Islet of Langerhans (tissue), 1 donor: ENCODE measurements at regions not wholly inside any gene's neighbourhood (a gene's known extent, or its start where the extent isn't known, plus 50 kb on each side); places are given as distances from the start of the nearest gene placed in this dataset.

ENCODE experiments used
- FAIRE-seq: peaks from one replicate; lab custom pipeline; 2011; peaks lifted over from hg19 to GRCh38; lab: Jason Lieb, UNC

DNA sequence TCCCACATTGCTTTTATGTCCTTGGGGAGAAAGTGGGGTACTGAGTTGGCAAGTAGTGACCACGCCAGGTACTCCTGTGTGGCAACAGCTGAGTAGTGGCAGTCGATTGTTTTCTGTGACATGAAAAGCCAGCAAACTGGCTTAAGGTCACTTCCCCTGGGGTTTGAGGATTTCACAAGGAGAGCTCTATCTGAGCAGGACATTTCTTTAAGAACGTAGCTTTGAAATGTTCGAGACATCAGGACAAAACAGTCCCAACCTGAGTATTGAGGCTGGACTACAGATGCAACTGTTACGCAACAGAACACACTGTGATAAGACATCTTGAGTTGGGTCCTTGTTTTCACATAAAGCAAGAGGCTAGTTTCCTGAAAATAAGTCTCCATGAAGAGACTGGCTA, 146.7 kb upstream of the KLF14 start:
- FAIRE-seq: no peak

- FAIRE-seq: no peak
These were observed 147.2 kb upstream of the KLF14 start for GRCh38 chr7:130881091-130881798.

GRCh38 chr7:130881799-130882141, 147.8 kb upstream of the KLF14 start:
- FAIRE-seq: no peak

- FAIRE-seq: no peak
These were observed 148.4 kb upstream of the KLF14 start for GRCh38 chr7:130882396-130882795.

DNA sequence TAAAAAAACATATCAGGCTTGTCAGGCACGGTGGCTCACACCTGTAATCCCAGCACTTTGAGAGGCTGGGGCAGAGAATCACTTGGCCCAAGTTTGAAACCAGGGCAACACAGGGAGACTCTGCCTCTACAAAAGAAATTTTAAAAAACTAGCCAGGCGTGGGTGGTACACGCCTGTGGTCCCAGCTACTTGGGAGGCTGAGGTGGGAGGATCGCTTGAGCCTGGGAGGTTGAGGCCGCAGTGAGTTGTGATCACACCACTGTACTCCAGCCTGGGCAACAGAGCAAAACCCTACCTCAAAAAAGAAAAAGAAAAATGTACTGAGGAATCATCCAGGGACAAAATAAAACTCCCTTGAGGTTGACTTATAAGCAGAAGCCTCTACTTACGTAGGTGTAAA, 149.9 kb upstream of the KLF14 start:
- no peak for FAIRE-seq

- no peak for FAIRE-seq
These were observed 150.7 kb upstream of the KLF14 start for GRCh38 chr7:130884437-130885417.

- FAIRE-seq: no peak
These were observed 152.6 kb upstream of the KLF14 start for GRCh38 chr7:130886438-130887135.

- FAIRE-seq: no peak
These were observed 153.4 kb upstream of the KLF14 start for GRCh38 chr7:130887182-130887956.

GRCh38 chr7:130887957-130888371, 154.0 kb upstream of the KLF14 start:
- no peak for FAIRE-seq

DNA sequence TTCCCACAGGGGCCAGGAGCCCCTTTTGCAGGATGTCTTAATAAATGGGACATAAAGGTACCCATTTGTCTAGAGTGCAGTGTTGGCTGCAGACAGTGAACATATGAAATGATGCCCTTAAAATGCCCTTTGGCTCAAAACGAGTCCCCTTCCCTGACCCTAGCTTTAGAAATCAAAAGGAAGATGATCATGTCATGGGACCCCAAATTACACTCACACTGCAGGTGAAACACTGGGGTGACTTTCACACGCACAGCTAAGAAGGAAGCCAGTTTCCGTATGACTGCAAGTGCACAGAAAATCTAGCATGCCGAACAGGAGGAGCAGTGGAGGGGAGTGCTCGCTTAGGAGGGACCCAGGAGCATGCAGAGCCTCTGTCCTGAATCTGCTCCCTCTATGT, 154.5 kb upstream of the KLF14 start:
- FAIRE-seq: no peak

DNA sequence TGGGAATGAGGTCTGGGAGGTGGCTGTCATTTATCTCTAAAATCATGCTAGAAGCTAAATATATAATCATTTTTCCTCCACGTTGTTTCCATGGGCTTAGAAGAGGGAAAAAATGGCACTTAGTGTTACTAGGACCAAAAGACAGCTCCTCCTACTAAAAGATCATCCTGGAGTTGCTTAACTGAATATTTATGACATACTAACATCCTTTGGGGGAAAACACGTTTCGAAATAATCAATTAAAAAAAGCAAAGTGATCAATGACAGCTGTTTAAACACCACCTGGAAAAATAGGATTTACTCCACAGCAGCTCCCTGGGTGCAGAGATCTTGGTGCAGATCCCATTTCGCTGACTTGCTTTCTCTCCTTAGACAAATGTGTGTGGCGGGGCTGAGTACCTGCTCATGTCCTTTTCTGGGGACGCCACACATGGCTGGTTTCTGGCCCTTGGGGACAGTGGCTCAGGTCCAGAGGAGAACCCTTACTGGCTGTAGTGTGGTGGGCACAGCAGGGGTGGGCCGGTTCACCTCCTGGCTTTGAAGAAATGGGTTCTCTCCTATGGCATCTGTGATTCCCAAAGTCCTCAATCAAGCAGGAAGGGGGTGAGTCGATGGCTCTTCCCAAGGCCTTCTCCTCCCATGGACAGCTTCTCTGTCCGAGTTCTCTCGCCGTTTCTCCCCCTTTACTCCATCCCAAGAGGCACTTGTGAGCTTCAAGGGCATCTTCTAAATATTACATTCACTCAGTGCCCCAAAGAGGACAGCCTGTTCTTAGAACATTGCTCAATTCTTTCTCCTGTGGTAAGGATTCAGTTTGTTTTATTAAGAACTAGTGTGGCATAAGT, 156.4 kb upstream of the KLF14 start:
- no peak for FAIRE-seq

- FAIRE-seq: no peak
These were observed 157.5 kb upstream of the KLF14 start for GRCh38 chr7:130891254-130892094.

DNA sequence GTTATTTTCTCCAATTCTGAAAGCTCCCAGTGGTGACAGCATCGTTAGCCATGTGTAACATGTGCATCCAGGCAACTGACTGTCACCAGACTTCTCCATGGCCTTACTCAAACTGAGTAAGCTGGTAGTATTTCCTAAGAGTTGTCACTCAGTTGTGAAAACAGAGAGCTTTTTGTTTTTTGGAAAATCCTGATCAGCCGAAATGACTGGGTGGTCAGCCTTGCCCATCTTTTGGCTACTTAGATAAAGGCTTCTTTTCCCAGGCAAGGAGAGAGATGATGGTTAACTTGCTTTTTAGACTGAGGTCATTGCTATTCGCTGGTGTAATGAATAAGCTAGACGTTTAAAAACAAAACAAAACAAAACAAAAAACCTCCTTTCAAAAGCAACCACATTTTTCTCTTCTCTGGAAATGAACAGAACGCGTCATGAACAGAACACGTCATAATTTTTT, 159.5 kb upstream of the KLF14 start:
- no peak for FAIRE-seq

DNA sequence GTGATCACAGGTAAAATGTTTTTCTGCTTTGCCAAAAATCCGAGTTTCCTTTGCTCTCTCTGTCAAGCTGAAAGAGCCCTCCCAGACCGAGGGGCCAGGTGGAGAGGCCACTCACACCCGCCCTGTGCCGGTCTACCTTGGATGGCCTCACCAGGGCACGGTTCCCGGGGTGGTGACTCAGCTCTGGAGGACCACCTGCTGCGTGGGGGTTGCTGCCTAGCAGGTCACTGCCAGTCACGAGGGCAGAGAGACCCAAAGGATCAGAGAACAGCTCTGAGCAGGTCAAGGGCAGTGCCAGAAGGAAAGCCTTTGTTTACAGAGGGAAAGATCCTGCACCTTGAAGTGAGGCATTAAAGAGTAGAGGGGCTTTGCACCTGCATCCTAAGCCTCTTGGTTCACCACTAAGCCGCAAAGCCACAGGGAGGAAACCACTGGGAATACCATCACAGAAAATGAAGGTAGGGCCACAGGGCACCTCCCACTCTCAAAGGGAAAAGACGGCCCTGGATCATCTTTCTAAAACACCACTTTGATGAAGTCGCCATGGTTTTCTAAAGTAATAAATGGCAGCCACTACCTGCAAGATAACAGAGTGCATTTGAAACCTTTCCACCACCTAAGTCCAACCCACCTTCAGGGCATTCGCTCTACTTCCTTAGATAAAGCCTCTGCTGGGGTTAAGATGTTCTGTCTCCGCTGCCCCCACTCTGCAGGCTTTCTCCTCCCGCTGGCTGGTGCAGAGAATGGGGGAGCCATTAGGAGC, 160.3 kb upstream of the KLF14 start:
- no peak for FAIRE-seq

GRCh38 chr7:130894909-130895750, 161.1 kb upstream of the KLF14 start:
- FAIRE-seq: no peak

- no peak for FAIRE-seq
These were observed 162.3 kb upstream of the KLF14 start for GRCh38 chr7:130896051-130896881.

- FAIRE-seq: no peak
These were observed 163.0 kb upstream of the KLF14 start for GRCh38 chr7:130896898-130897514.
